Esophagus squamous epithelium (tissue), 4 donors: ENCODE measurements at regions not wholly inside any gene's neighbourhood (a gene's known extent, or its start where the extent isn't known, plus 50 kb on each side); places are given as distances from the start of the nearest gene placed in this dataset.

Experiments
- CTCF ChIP-seq, 6 experiments: fragments of 450-650 bp in 4 of 6; fragments of 200-600 bp in 2 of 6; sonication (generic) in 2 of 6; IDR thresholded peaks; one replicate each; pipeline ENCODE4 v1.5.1; 2016 to 2019; ENCODE audit warnings: antibody characterized with exemption in 6 of 6, mild to moderate bottlenecking in 4 of 6, moderate library complexity in 4 of 6
- POLR2A ChIP-seq, 4 donors: fragments of 450-650 bp; IDR thresholded peaks; one replicate each; pipeline ENCODE4 v1.6.1; 2017; ENCODE audit warnings: antibody characterized with exemption in 4 of 4, mild to moderate bottlenecking in 4 of 4, moderate library complexity in 3 of 4

- TF ChIP-seq CTCF (IDR thresholded peaks at IDR 0.05): no peak
- no peak for TF ChIP-seq POLR2A (IDR thresholded peaks at IDR 0.05)
These were observed 69.0 kb upstream of the TMEM200A start for GRCh38 chr6:130296854-130297253.
